GM21786 (cell line): ENCODE measurements at regions not wholly inside any gene's neighbourhood (a gene's known extent, or its start where the extent isn't known, plus 50 kb on each side); places are given as distances from the start of the nearest gene placed in this dataset.
"Not testable (repeated sequence)": the region's sequence is repeated elsewhere in the genome, so short reads cannot be mapped to it uniquely, and the experiment has no call there.

Experiments
- ATAC-seq: cut with Tn5 transposase; IDR thresholded peaks from one replicate; pipeline ENCODE4 v1.9.1; 2021; ENCODE audit not compliant: unreplicated experiment

GRCh38 chr13:111064661-111065060 is 50.4 kb upstream of the ARHGEF7 start:
- ATAC-seq, result no peak

- no peak for ATAC-seq
These were observed 52.1 kb upstream of the ARHGEF7 start for GRCh38 chr13:111062966-111063365.

GRCh38 chr13:111062305-111062704 is 52.8 kb upstream of the ARHGEF7 start:
- no peak for ATAC-seq

GRCh38 chr13:111061358-111062045 is 53.6 kb upstream of the ARHGEF7 start:
- ATAC-seq, result no peak

- ATAC-seq, result no peak
These were observed 54.7 kb upstream of the ARHGEF7 start for GRCh38 chr13:111060237-111060919.

GRCh38 chr13:111058796-111059506 is 56.2 kb upstream of the ARHGEF7 start:
- ATAC-seq, result no peak

GRCh38 chr13:111058339-111058738 is 56.8 kb upstream of the ARHGEF7 start:
- ATAC-seq, result not testable (repeated sequence)

GRCh38 chr13:111051726-111052232 is 63.3 kb upstream of the ARHGEF7 start:
- not testable (repeated sequence) for ATAC-seq

GRCh38 chr13:111051041-111051725 is 63.9 kb upstream of the ARHGEF7 start:
- no peak for ATAC-seq

- ATAC-seq, result no peak
These were observed 64.6 kb upstream of the ARHGEF7 start for GRCh38 chr13:111050539-111050879.

GRCh38 chr13:111049791-111050538 is 65.1 kb upstream of the ARHGEF7 start:
- ATAC-seq, result no peak

GRCh38 chr13:111048387-111048786 is 66.7 kb upstream of the ARHGEF7 start:
- no peak for ATAC-seq

GRCh38 chr13:111047326-111047725 is 67.8 kb upstream of the ARHGEF7 start:
- ATAC-seq, result no peak

- ATAC-seq, result no peak
These were observed 68.4 kb upstream of the ARHGEF7 start for GRCh38 chr13:111046590-111047141.

GRCh38 chr13:111045170-111045569 is 69.9 kb upstream of the ARHGEF7 start:
- no peak for ATAC-seq

GRCh38 chr13:111044087-111044830 is 70.9 kb upstream of the ARHGEF7 start:
- no peak for ATAC-seq

- ATAC-seq, result peak; percentile 43
These were observed 71.5 kb upstream of the ARHGEF7 start for GRCh38 chr13:111043575-111043982.

GRCh38 chr13:111042661-111043226 is 72.4 kb upstream of the ARHGEF7 start:
- no peak for ATAC-seq

- ATAC-seq, result no peak
These were observed 74.3 kb upstream of the ARHGEF7 start for GRCh38 chr13:111040830-111041229.
